Osteoblast (primary cell): ENCODE measurements at regions not wholly inside any gene's neighbourhood (a gene's known extent, or its start where the extent isn't known, plus 50 kb on each side); places are given as distances from the start of the nearest gene placed in this dataset.
"Not testable (repeated sequence)": the region's sequence is repeated elsewhere in the genome, so short reads cannot be mapped to it uniquely, and the experiment has no call there.

Source experiments
- DNase-seq: peaks from one replicate; pipeline ENCODE4 v3.0.0; 2011; ENCODE audit warnings: low spot score, mixed read lengths; ENCODE audit not compliant: insufficient read length; ENCODE audit errors: missing footprints
- H2AFZ ChIP-seq: 2 replicates; pipeline ENCODE4 v1.6.0; 2011; ENCODE audit warnings: mild to moderate bottlenecking, low read length
- H3K27ac ChIP-seq: 2 replicates; pipeline ENCODE4 v1.5.1; 2011; ENCODE audit warnings: mild to moderate bottlenecking, low read depth, low read length, moderate library complexity
- H3K27me3 ChIP-seq: 2 replicates; pipeline ENCODE4 v1.6.0; 2012; ENCODE audit warnings: mild to moderate bottlenecking, control low read depth, inconsistent platforms, low read length, moderate library complexity; ENCODE audit not compliant: insufficient read depth
- H3K36me3 ChIP-seq: 2 replicates; pipeline ENCODE4 v1.5.1; 2011; ENCODE audit warnings: mild to moderate bottlenecking, low read length, control low read depth, moderate library complexity; ENCODE audit not compliant: insufficient read depth
- H3K4me1 ChIP-seq: 2 replicates; pipeline ENCODE4 v1.5.1; 2011; ENCODE audit warnings: mild to moderate bottlenecking, low read length, control low read depth, moderate library complexity; ENCODE audit not compliant: insufficient read depth
- H3K4me2 ChIP-seq: 2 replicates; pipeline ENCODE4 v1.6.0; 2011; ENCODE audit warnings: mild to moderate bottlenecking, low read length; ENCODE audit not compliant: insufficient read depth
- H3K4me3 ChIP-seq: fragments of 200-600 bp; sonication (generic); 3 replicates; pipeline ENCODE4 v1.5.1; 2012; ENCODE audit warnings: mild to moderate bottlenecking, low read length, inconsistent platforms; ENCODE audit not compliant: insufficient read depth
- H3K79me2 ChIP-seq: 2 replicates; pipeline ENCODE4 v1.6.0; 2012; ENCODE audit warnings: mild to moderate bottlenecking, low read length, control low read depth, inconsistent platforms; ENCODE audit not compliant: insufficient read depth
- H3K9me3 ChIP-seq: 2 replicates; pipeline ENCODE4 v1.5.1; 2011; ENCODE audit warnings: low read depth, low read length, control low read depth
- H4K20me1 ChIP-seq: 2 replicates; pipeline ENCODE4 v1.6.0; 2012; ENCODE audit warnings: mild to moderate bottlenecking, low read length, control low read depth; ENCODE audit not compliant: insufficient read depth
- CTCF ChIP-seq: IDR thresholded peaks from 2 replicates; pipeline ENCODE4 v1.5.1; 2011; ENCODE audit warnings: mild to moderate bottlenecking, low read depth, low read length, moderate library complexity; ENCODE audit errors: extremely low read depth

GRCh38 chr4:33493231-33493630 is 2751.1 kb downstream of the ARAP2 start:
- no peak for DNase-seq
- Histone ChIP-seq H3K4me3 (no peak overlapping the region), H2AFZ (no peak overlapping the region), H3K27me3 (no peaks in the 10 kb centered on the region), H4K20me1 (no peaks in the 10 kb centered on the region), H3K4me1 (no peaks in the 10 kb centered on the region), H3K4me2 (no peak overlapping the region), H3K9me3 (no peaks in the 10 kb centered on the region), H3K79me2 (no peaks in the 10 kb centered on the region), H3K27ac (no peak overlapping the region), H3K36me3 (no peaks in the 10 kb centered on the region)
- no peak for TF ChIP-seq CTCF

- Histone ChIP-seq H3K27ac (no peak overlapping the region), H3K36me3 (no peaks in the 10 kb centered on the region), H4K20me1 (no peaks in the 10 kb centered on the region), H3K4me2 (no peak overlapping the region), H3K79me2 (no peaks in the 10 kb centered on the region), H3K4me1 (no peaks in the 10 kb centered on the region), H2AFZ (no peak overlapping the region), H3K27me3 (no peaks in the 10 kb centered on the region), H3K4me3 (no peak overlapping the region), H3K9me3 (no peaks in the 10 kb centered on the region)
- DNase-seq, result no peak
- TF ChIP-seq CTCF, result no peak
Measured at GRCh38 chr4:33494150-33494549, 2750.2 kb downstream of the ARAP2 start.

GRCh38 chr4:33501587-33501986 is 2742.7 kb downstream of the ARAP2 start:
- not testable (repeated sequence) for H3K4me1 ChIP-seq, H3K36me3 ChIP-seq, H3K27ac ChIP-seq, H4K20me1 ChIP-seq, H2AFZ ChIP-seq, H3K79me2 ChIP-seq, H3K9me3 ChIP-seq, H3K27me3 ChIP-seq, H3K4me2 ChIP-seq, H3K4me3 ChIP-seq, DNase-seq

GRCh38 chr4:33512397-33512796 is 2731.9 kb downstream of the ARAP2 start:
- no peak overlapping the region for H3K4me2 ChIP-seq
- H3K9me3 ChIP-seq, result no peaks in the 10 kb centered on the region
- H3K79me2 ChIP-seq, result no peaks in the 10 kb centered on the region
- H3K4me1 ChIP-seq, result no peaks in the 10 kb centered on the region
- DNase-seq, result no peak
- no peak overlapping the region for H2AFZ ChIP-seq
- no peaks in the 10 kb centered on the region for H3K36me3 ChIP-seq
- no peaks in the 10 kb centered on the region for H3K27me3 ChIP-seq
- no peak for TF ChIP-seq CTCF
- no peaks in the 10 kb centered on the region for H4K20me1 ChIP-seq
- no peak overlapping the region for H3K27ac ChIP-seq
- no peak overlapping the region for H3K4me3 ChIP-seq

GRCh38 chr4:33518856-33519255 is 2725.5 kb downstream of the ARAP2 start:
- no peaks in the 10 kb centered on the region for H3K36me3 ChIP-seq
- no peak overlapping the region for H3K27ac ChIP-seq
- no peak overlapping the region for H3K4me2 ChIP-seq
- TF ChIP-seq CTCF, result no peak
- no peaks in the 10 kb centered on the region for H3K27me3 ChIP-seq
- no peaks in the 10 kb centered on the region for H3K9me3 ChIP-seq
- H3K4me1 ChIP-seq, result no peaks in the 10 kb centered on the region
- H3K4me3 ChIP-seq, result no peak overlapping the region
- no peaks in the 10 kb centered on the region for H3K79me2 ChIP-seq
- H4K20me1 ChIP-seq, result no peaks in the 10 kb centered on the region
- H2AFZ ChIP-seq, result no peak overlapping the region
- DNase-seq, result no peak
